Panc1 (cell line): ENCODE measurements at regions not wholly inside any gene's neighbourhood (a gene's known extent, or its start where the extent isn't known, plus 50 kb on each side); places are given as distances from the start of the nearest gene placed in this dataset.

Source experiments
- ATAC-seq: fragments of 200-7000 bp; cut with Tn5 transposase; 2 replicates; pipeline ENCODE4 v1.9.1; 2020; ENCODE audit warnings: mild to moderate bottlenecking, moderate library complexity
- BruUV-seq: library from RNA; stranded (reverse); fragments of 400-500 nt; replicated peaks from 2 replicates; lab custom pipeline; 2021; lab: Mats Ljungman, UMichigan
- CTCF ChIA-PET: fragments of 300-600 bp; sonication (Branson Sonifier 250); formaldehyde crosslinking; loops from one replicate; lab custom pipeline; 2022; ENCODE audit warnings: antibody characterized with exemption; lab: Charles Lee
- POLR2A ChIA-PET: fragments of 300-600 bp; sonication (Branson Sonifier 250); formaldehyde crosslinking; loops from one replicate; lab custom pipeline; 2022; ENCODE audit warnings: antibody characterized with exemption; lab: Charles Lee
- DNase-seq: peaks from one replicate; pipeline ENCODE4 v3.0.0-alpha.2; 2010; ENCODE audit warnings: low read depth, low spot score
- H3K27ac ChIP-seq: 2 replicates; pipeline ENCODE4 v1.5.1; 2011; ENCODE audit warnings: mild to moderate bottlenecking, low read length, inconsistent platforms
- H3K27me3 ChIP-seq: fragments of 200-500 bp; sonication (Bioruptor generic); 2 replicates; pipeline ENCODE4 v1.6.0; 2014; ENCODE audit warnings: low read length, inconsistent platforms; ENCODE audit not compliant: control insufficient read depth, insufficient read depth
- H3K36me3 ChIP-seq: fragments of 200-500 bp; sonication (Bioruptor generic); 2 replicates; pipeline ENCODE4 v1.5.1; 2014; ENCODE audit warnings: inconsistent platforms, mild to moderate bottlenecking, low read length, moderate library complexity; ENCODE audit not compliant: control insufficient read depth, insufficient read depth
- H3K4me1 ChIP-seq: 2 replicates; pipeline ENCODE4 v1.5.1; 2011; ENCODE audit warnings: inconsistent platforms, mild to moderate bottlenecking, low read length, moderate library complexity; ENCODE audit not compliant: control insufficient read depth, insufficient read depth
- H3K4me3 ChIP-seq, 2 experiments: 2 replicates each; pipeline ENCODE4 v1.5.1; 2011 to 2012; ENCODE audit warnings: low read depth in 2 of 2, low read length in 2 of 2, mild to moderate bottlenecking in 2 of 2, inconsistent platforms in 1 of 2, moderate library complexity in 1 of 2
- H3K9me3 ChIP-seq: fragments of 200-500 bp; sonication (Bioruptor generic); 2 replicates; pipeline ENCODE4 v1.5.1; 2014; ENCODE audit warnings: low read depth, mild to moderate bottlenecking, inconsistent platforms, low read length, moderate library complexity; ENCODE audit not compliant: control insufficient read depth, insufficient read depth
- POLR2AphosphoS5 ChIP-seq: IDR thresholded peaks from 2 replicates; pipeline ENCODE4 v1.6.1; 2012; ENCODE audit warnings: mild to moderate bottlenecking, low read depth, low read length, moderate library complexity
- SIN3A ChIP-seq: IDR thresholded peaks from 2 replicates; pipeline ENCODE4 v1.6.1; 2012; ENCODE audit warnings: low read depth, mild to moderate bottlenecking, low read length, moderate library complexity, borderline replicate concordance; ENCODE audit not compliant: insufficient read depth
- TCF7L2 ChIP-seq: IDR thresholded peaks from 2 replicates; pipeline ENCODE4 v1.6.1; 2011; ENCODE audit warnings: mild to moderate bottlenecking, low read depth, low read length, inconsistent platforms
- in situ Hi-C: cut with HindIII; loops from 2 replicates; pipeline ENCODE4 v1.10.0; 2016; ENCODE audit warnings: low sequenced_read_pairs, low pct_unique_long_range_greater_than_20kb
- intact Hi-C: fragments of 100-400 bp; cut with micrococcal nuclease; formaldehyde crosslinking; loops from one replicate; pipeline ENCODE4 v1.10.0; 2022; ENCODE audit not compliant: unreplicated experiment
- TF ChIP-seq, protein P1 (sequence below), 2 experiments: IDR thresholded peaks; 2 replicates each; pipeline ENCODE4 v1.6.1; 2011 to 2012; ENCODE audit warnings: low read depth in 2 of 2, control low read depth in 1 of 2, low read length in 1 of 2, mild to moderate bottlenecking in 1 of 2, moderate library complexity in 1 of 2; ENCODE audit not compliant: insufficient read depth in 1 of 2
- TF ChIP-seq, protein P2 (sequence below): fragments of 450-650 bp; IDR thresholded peaks from 2 replicates; pipeline ENCODE4 v1.5.1; 2017; ENCODE audit warnings: mild to moderate bottlenecking

DNA sequence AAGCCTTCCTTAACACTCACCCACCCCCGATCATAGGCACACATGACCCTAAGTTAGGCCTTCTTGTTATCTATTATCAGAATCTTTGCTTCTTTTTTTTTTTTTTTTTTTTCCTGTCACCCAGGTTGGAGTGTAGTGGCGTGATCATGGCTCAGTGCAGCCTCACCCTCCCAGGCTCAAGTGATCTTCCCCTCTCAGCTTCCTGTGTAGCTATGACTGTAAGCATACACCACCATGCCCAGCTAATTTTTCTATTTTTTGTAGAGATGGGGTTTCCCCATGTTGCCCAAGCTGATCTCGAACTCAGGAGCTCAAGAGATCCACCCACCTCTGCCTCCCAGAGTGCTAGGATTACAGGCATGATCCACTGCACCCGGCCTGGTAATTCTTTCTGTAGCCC, 328.7 kb downstream of the NR4A2 start:
- POLR2A ChIA-PET: no interaction called here
- no TSS peak for BruUV-seq
- in situ Hi-C loops: no loop called here

GRCh38 chr2:156001851-156002250, 330.7 kb downstream of the NR4A2 start:
- in situ Hi-C loops: no loop called here
- DNase-seq (no peak), ATAC-seq (no peak)
- H3K27me3 ChIP-seq: no peaks in the 10 kb centered on the region
- TF ChIP-seq POLR2AphosphoS5 (no peak), TCF7L2 (no peak), SIN3A (no peak)
- TF ChIP-seq, protein P1, sequence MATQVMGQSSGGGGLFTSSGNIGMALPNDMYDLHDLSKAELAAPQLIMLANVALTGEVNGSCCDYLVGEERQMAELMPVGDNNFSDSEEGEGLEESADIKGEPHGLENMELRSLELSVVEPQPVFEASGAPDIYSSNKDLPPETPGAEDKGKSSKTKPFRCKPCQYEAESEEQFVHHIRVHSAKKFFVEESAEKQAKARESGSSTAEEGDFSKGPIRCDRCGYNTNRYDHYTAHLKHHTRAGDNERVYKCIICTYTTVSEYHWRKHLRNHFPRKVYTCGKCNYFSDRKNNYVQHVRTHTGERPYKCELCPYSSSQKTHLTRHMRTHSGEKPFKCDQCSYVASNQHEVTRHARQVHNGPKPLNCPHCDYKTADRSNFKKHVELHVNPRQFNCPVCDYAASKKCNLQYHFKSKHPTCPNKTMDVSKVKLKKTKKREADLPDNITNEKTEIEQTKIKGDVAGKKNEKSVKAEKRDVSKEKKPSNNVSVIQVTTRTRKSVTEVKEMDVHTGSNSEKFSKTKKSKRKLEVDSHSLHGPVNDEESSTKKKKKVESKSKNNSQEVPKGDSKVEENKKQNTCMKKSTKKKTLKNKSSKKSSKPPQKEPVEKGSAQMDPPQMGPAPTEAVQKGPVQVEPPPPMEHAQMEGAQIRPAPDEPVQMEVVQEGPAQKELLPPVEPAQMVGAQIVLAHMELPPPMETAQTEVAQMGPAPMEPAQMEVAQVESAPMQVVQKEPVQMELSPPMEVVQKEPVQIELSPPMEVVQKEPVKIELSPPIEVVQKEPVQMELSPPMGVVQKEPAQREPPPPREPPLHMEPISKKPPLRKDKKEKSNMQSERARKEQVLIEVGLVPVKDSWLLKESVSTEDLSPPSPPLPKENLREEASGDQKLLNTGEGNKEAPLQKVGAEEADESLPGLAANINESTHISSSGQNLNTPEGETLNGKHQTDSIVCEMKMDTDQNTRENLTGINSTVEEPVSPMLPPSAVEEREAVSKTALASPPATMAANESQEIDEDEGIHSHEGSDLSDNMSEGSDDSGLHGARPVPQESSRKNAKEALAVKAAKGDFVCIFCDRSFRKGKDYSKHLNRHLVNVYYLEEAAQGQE (IDR thresholded peaks at IDR 0.05; ENCODE audit: insufficient read depth in 1 of 2, low read depth in 2 of 2, low read length in 1 of 2): no peak
- TF ChIP-seq, protein P2, sequence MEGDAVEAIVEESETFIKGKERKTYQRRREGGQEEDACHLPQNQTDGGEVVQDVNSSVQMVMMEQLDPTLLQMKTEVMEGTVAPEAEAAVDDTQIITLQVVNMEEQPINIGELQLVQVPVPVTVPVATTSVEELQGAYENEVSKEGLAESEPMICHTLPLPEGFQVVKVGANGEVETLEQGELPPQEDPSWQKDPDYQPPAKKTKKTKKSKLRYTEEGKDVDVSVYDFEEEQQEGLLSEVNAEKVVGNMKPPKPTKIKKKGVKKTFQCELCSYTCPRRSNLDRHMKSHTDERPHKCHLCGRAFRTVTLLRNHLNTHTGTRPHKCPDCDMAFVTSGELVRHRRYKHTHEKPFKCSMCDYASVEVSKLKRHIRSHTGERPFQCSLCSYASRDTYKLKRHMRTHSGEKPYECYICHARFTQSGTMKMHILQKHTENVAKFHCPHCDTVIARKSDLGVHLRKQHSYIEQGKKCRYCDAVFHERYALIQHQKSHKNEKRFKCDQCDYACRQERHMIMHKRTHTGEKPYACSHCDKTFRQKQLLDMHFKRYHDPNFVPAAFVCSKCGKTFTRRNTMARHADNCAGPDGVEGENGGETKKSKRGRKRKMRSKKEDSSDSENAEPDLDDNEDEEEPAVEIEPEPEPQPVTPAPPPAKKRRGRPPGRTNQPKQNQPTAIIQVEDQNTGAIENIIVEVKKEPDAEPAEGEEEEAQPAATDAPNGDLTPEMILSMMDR: no peak
- no peak overlapping the region for H3K27ac ChIP-seq
- POLR2A ChIA-PET: no interaction called here
- H3K4me3 ChIP-seq: no peak overlapping the region
- H3K36me3 ChIP-seq: no peaks in the 10 kb centered on the region
- H3K9me3 ChIP-seq: no peaks in the 10 kb centered on the region
- no peaks in the 10 kb centered on the region for H3K4me1 ChIP-seq
- BruUV-seq: no TSS peak
- intact Hi-C loops: no loop called here
- CTCF ChIA-PET: no interaction called here

More for the DNA sequence above, 328.7 kb downstream of the NR4A2 start:
- Histone ChIP-seq H3K4me1 (no peaks in the 10 kb centered on the region), H3K4me3 (no peak overlapping the region), H3K27ac (no peak overlapping the region), H3K9me3 (no peaks in the 10 kb centered on the region), H3K36me3 (no peaks in the 10 kb centered on the region), H3K27me3 (no peaks in the 10 kb centered on the region)
- CTCF ChIA-PET: interaction anchor here (0.6 kb wide), 1 partner anchor 608 kb away, joined by 3 read pairs; no protein-coding TSS in a partner anchor
- no peak for TF ChIP-seq POLR2AphosphoS5
- TF ChIP-seq, protein P1 (IDR thresholded peaks at IDR 0.05; ENCODE audit: insufficient read depth in 1 of 2, low read depth in 2 of 2, low read length in 1 of 2): no peak
- DNase-seq: no peak
- intact Hi-C loops: no loop called here
- no peak for ATAC-seq
